ENCODE measurements at regions not wholly inside any gene's neighbourhood (a gene's known extent, or its start where the extent isn't known, plus 50 kb on each side); places are given as distances from the start of the nearest gene placed in this dataset.
"Not testable (repeated sequence)": the region's sequence is repeated elsewhere in the genome, so short reads cannot be mapped to it uniquely, and the experiment has no call there.

- no peak for DNase-seq (ENCODE audit: low spot score)
Measured at GRCh38 chr7:152541892-152542291, 106.1 kb upstream of the KMT2C start.

GRCh38 chr7:152539190-152539495, 103.3 kb upstream of the KMT2C start:
- DNase-seq (ENCODE audit: low spot score), result not testable (repeated sequence)

- DNase-seq (ENCODE audit: low spot score), result not testable (repeated sequence)
Measured at GRCh38 chr7:152538346-152539189, 102.8 kb upstream of the KMT2C start.

GRCh38 chr7:152537639-152538038, 101.8 kb upstream of the KMT2C start:
- DNase-seq (ENCODE audit: low spot score), result no peak

- DNase-seq (ENCODE audit: low spot score), result no peak
Measured at GRCh38 chr7:152528612-152529011, 92.8 kb upstream of the KMT2C start.

GRCh38 chr7:152527610-152528032, 91.8 kb upstream of the KMT2C start:
- DNase-seq (ENCODE audit: low spot score), result no peak

- no peak for DNase-seq (ENCODE audit: low spot score)
Measured at GRCh38 chr7:152523916-152524315, 88.1 kb upstream of the KMT2C start.

- peak; percentile 26 for DNase-seq (ENCODE audit: low spot score)
Measured at GRCh38 chr7:152522571-152523067, 86.8 kb upstream of the KMT2C start.

- no peak for DNase-seq (ENCODE audit: low spot score)
Measured at GRCh38 chr7:152521420-152522337, 85.9 kb upstream of the KMT2C start.

GRCh38 chr7:152520861-152521302, 85.1 kb upstream of the KMT2C start:
- DNase-seq (ENCODE audit: low spot score), result no peak

GRCh38 chr7:152519290-152519689, 83.5 kb upstream of the KMT2C start:
- no peak for DNase-seq (ENCODE audit: low spot score)

GRCh38 chr7:152516216-152516615, 80.4 kb upstream of the KMT2C start:
- no peak for DNase-seq (ENCODE audit: low spot score)

GRCh38 chr7:152515266-152515950, 79.6 kb upstream of the KMT2C start:
- not testable (repeated sequence) for DNase-seq (ENCODE audit: low spot score)

- no peak for DNase-seq (ENCODE audit: low spot score)
Measured at GRCh38 chr7:152514771-152515105, 78.9 kb upstream of the KMT2C start.

GRCh38 chr7:152513861-152514770, 78.3 kb upstream of the KMT2C start:
- DNase-seq (ENCODE audit: low spot score), result no peak

GRCh38 chr7:152512706-152513105, 76.9 kb upstream of the KMT2C start:
- no peak for DNase-seq (ENCODE audit: low spot score)

- no peak for DNase-seq (ENCODE audit: low spot score)
Measured at GRCh38 chr7:152511736-152512135, 75.9 kb upstream of the KMT2C start.

- no peak for DNase-seq (ENCODE audit: low spot score)
Measured at GRCh38 chr7:152508701-152509100, 72.9 kb upstream of the KMT2C start.

- no peak for DNase-seq (ENCODE audit: low spot score)
Measured at GRCh38 chr7:152505606-152506005, 69.8 kb upstream of the KMT2C start.

GRCh38 chr7:152504816-152505215, 69.0 kb upstream of the KMT2C start:
- DNase-seq (ENCODE audit: low spot score), result no peak

- no peak for DNase-seq (ENCODE audit: low spot score)
Measured at GRCh38 chr7:152504367-152504766, 68.6 kb upstream of the KMT2C start.
